ENCODE measurements at regions not wholly inside any gene's neighbourhood (a gene's known extent, or its start where the extent isn't known, plus 50 kb on each side); places are given as distances from the start of the nearest gene placed in this dataset.
"Not testable (repeated sequence)": the region's sequence is repeated elsewhere in the genome, so short reads cannot be mapped to it uniquely, and the experiment has no call there.

GRCh38 chr12:67088401-67089118 lies 180.6 kb upstream of the CAND1 start:
- DNase-seq = no peak

DNA sequence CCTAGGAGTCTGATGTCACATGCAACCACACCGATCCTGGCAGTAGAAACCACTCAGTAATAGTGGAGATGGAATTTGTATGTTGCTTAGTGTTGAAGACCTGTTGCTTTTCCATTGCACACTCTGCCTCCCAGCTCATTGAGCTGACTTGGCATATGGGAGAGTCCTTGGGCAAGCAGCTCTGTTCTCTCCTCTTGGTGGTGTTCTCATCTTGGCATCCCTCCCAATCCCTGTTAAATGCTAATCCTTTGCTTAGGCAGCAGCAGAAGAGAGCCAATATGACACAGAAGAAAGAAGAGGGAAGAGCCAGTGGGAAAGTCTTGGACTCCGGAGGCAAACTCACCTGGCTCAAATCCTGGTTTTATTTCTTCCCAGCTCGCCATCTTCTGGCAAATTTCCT lies 178.0 kb upstream of the CAND1 start:
- DNase-seq = no peak

- DNase-seq = no peak
Observed at GRCh38 chr12:67091678-67092077, 177.5 kb upstream of the CAND1 start.

DNA sequence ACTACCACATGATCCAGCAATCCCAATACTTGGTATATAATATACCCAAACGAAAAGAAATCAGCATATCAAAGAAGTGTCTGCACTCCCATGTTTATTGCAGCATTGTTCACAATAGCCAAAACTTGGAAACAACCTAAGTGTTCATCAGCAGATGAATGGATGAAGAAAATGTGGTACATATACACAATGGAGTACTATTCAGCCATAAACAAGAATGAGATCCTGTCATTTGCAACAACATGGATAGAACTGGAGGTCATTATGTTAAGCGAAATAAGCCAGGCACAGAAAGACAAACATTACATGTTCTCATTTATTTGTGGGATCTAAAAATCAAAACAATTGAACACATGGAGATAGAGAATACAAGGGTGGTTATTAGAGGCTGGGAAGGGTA lies 176.2 kb upstream of the CAND1 start:
- not testable (repeated sequence) for DNase-seq

DNA sequence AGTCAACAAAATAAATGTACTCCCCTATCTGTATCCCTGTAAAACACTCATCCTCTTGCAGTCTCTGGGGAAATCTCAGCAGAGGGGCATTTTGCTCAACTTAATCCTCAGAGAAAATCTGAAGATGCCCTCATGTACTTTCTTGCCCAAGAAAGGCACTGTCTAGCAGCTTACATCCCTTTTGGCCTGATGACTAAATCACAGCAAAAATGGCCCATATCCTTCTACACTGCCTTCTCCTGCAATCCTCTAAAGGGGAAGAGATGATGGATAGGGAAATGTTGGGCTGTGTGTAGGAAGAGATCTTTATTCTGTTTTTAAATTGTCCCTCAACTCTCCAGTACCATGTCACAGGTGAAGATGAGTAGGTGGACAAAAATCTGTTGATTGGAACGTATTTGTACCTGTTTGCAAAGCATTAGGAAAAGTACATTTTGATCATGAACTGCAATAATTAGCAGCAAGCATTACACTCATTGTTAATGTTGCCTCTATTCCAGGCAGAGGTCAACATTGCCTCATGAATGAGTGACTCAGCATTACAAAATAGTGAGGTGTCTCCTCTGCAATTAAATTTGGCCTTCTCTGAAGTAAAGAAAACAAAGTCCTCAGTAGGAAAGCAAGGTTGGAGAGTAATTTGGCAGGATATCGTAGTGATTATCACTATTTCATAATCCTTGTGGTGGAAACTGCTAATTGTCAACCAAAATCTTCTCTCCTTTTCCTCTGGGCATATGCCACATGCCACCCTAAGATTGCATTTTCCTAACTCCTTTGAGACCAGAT lies 172.4 kb upstream of the CAND1 start:
- DNase-seq = no peak

- no peak for DNase-seq
Observed at GRCh38 chr12:67099858-67100257, 169.3 kb upstream of the CAND1 start.

GRCh38 chr12:67103521-67103920 lies 165.6 kb upstream of the CAND1 start:
- DNase-seq = no peak

GRCh38 chr12:67107235-67107634 lies 161.9 kb upstream of the CAND1 start:
- DNase-seq = no peak

DNA sequence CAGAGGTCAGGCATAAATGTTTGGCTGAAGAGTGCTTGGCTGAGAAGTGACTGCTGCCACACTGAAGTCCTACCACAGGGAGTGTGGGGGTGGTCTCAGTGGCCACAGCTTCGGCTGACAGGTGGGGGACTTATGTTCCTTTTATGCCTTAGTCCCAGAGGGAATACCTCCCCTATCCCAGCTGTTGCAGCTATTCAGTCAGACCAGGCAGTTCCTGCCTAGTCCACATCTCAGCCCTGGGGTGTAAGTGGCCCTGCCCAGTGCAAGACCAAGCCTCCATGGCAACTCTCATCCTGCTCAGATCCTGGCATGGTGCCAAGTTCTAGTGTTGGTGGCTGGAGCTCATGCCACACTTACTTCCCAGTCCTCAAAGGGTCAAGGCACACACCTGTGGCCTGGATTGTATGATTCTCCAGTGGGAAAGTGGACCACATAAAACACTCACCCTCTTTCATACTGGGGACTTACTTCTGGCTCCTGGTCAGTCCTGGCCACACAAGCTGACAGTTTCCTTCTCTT lies 161.3 kb upstream of the CAND1 start:
- no peak for DNase-seq

GRCh38 chr12:67110345-67110744 lies 158.8 kb upstream of the CAND1 start:
- DNase-seq = not testable (repeated sequence)

GRCh38 chr12:67111182-67111581 lies 158.0 kb upstream of the CAND1 start:
- no peak for DNase-seq

DNA sequence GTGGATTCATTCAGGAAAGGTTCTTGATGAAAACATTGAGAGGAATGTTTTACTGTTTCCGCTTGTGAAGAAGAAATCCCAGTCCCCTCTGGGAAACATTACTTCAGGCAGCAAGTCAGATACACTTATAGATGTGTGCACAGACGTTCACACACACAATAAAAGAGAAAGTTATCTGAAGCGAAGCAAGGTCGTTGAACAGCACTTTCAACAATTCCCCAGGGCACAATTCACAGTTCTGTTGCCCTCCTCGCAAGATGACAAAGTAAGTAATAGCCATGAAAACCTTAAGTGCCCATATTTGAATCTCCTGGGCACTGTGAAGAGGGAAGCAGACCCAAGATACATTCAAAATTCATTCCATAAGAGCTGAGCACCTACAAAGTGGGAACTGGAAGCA lies 156.6 kb upstream of the CAND1 start:
- DNase-seq = no peak

DNA sequence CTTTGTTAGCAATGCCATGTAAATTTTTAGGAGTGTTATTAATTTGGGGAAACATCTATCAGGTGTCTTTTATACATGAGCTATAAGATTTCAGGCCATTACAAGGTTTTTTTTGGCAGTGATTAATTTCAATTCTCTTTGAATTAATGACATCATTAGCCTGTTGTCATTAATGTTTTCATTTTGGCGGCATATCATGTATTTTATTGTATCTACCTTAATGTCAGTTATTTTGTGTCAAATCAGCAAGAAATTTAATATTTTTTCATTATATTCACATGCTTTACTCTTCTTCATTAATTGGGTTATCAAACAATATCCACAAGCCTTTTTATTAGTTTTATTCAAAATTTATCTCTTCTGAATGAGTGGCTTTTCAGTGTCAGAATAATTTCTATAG lies 153.0 kb upstream of the CAND1 start:
- DNase-seq = no peak

DNA sequence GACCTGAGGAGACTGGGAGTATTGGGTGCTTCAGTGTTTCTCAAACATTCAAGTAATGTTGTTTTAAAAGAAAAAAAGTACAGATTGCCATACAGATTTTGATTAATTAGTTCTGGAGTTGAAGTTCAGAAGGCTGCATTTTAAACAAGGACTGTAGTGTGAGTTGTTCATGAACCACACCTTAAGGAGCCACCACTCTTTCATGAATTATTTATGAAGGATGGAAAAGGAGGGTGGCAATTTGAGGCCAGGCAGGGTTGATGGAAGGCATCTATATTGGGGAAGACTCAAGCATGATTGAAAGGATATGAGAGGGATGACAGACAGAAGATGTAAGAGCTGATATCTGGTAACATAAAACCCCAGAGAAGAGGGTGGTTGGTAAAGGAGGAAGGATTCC lies 146.6 kb upstream of the CAND1 start:
- no peak for DNase-seq

DNA sequence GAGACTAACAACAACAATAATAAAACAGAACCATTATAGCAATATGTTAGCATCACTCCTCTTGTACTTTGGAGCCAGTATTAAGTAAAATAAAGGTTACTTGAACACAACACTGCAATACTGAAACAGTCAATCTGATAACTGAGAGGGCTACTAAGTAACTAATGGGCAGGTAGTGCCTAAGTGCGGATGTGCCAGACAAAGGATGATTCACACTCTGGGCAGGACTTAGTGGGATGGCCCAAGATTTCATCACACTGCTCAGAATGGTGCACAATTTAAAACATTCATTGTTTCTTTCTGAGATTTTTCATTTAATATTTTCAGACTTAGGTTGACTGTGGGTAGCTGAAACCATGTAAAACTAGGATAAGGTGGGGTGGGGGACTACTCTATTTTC lies 131.9 kb upstream of the CAND1 start:
- no peak for DNase-seq

DNA sequence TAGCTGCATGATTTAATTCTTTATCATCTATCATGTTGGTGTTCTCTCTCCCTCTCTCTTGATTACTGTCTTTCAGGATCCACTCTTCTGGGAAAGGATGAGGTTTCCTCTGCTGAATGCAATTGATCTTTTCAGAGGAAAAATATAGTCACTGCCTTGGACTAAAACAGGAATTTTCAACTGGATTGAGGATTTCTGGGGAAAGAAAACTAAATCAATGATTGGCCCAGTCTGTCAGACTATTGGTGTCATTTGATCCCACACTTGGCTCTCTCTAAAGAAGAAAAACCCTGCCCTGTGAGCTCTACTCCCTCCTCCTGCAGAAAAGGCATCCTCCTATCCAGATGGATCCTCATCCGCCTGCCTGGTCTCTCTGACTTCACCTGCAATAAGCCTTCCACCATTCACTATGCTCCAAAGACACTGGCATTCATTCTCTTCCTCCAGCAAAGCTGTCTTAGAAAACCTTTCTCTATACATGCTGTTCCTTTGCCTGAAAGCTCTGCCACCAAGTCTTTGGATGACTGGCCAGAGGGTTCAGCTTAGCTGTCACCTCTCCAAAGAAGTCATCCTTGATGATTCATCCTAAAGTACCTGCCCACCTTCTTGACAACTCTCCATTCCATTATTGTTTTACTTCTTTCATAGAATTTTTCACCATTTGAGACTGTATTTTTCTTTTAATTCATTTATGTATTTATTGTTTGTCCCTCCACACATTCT lies 127.7 kb upstream of the CAND1 start:
- DNase-seq = no peak

- no peak for DNase-seq
Observed at GRCh38 chr12:67145692-67146091, 123.5 kb upstream of the CAND1 start.

DNA sequence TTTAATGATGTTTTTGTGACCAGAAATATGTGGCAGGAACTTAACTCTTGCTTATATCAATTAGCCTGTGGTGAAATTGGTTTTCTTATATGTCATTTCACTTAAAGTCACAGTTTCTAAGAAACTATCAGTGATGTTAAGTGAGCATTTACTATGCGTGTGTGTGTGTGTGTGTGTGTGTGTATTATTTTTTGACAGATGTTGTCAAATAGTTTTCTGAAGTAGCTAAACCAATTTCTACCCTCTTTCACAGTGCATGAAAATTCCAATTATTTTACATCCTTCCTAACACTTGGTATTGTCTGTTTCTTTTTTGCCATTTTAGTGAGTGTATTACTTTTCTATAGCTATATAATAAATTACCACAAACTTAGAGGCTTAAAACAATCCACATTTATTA lies 122.1 kb upstream of the CAND1 start:
- no peak for DNase-seq

GRCh38 chr12:67147447-67147846 lies 121.7 kb upstream of the CAND1 start:
- DNase-seq = no peak

GRCh38 chr12:67148265-67148664 lies 120.9 kb upstream of the CAND1 start:
- no peak for DNase-seq

- no peak for DNase-seq
Observed at GRCh38 chr12:67151886-67152285, 117.3 kb upstream of the CAND1 start.

DNA sequence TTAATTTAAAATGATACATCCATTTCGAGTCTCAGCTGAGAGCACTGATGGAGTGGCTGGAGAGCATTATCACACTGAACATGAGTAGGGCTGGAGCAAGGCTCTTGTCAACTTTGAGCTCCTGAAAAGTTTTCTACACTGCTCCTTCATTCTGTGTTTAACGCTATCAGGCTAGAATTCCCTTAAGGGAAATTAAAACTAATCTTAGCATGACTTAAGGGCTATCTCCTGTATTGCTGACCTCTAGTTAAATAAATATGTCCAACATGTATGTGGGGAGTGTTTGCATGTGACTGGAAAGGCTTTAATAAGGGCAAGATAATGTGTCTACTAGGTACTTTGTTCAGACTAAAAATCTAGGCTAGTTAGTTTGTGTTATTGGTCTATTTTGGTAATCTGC lies 116.7 kb upstream of the CAND1 start:
- no peak for DNase-seq

- DNase-seq = no peak
Observed at GRCh38 chr12:67154901-67155300, 114.3 kb upstream of the CAND1 start.

DNA sequence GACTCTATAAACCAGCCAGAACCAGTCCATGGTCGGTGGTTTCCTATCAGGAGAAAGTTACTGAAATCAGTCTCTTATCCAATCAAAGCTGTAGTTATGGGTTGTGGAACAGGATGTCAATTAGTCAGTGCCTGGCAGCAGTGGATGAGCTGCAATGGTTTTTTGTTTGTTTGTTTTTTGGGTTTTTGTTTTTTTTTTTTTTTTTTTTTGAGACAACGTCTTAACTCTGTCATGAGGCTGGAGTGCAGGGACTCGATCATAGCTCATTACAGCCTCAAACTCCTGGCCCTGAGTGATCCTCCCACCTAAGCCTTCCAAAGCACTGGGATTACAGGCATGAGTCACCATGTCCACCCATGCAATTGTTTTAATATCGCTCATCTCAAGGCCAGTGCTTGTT lies 113.3 kb upstream of the CAND1 start:
- DNase-seq = no peak
